ENCODE measurements at regions not wholly inside any gene's neighbourhood (a gene's known extent, or its start where the extent isn't known, plus 50 kb on each side); places are given as distances from the start of the nearest gene placed in this dataset.

- BruUV-seq (replicated peaks) = no TSS peak
- H3K79me1 ChIP-seq (ENCODE audit: low read depth in 1 of 2, low read length in 2 of 2) = no peaks in the 10 kb centered on the region
- H2AFZ ChIP-seq (replicated peaks; ENCODE audit: low read length, poor library complexity) = no peak overlapping the region
- H3K4ac ChIP-seq (ENCODE audit: low read depth, low read length) = no peak overlapping the region
- H3K9me1 ChIP-seq (ENCODE audit: insufficient read depth, low read length) = no peaks in the 10 kb centered on the region
- no peaks in the 10 kb centered on the region for H3K4me1 ChIP-seq (ENCODE audit: control insufficient read depth, insufficient read depth, low read length)
- H4K8ac ChIP-seq (ENCODE audit: low read depth in 2 of 2, low read length in 2 of 2) = no peak overlapping the region
- H3K18ac ChIP-seq (ENCODE audit: low read depth, low read length) = no peak overlapping the region
- H3K36me3 ChIP-seq (ENCODE audit: control insufficient read depth, insufficient read depth, low read length) = no peaks in the 10 kb centered on the region
- H4K91ac ChIP-seq (ENCODE audit: insufficient read depth, low read depth, low read length) = no peak overlapping the region
- no peak overlapping the region for H3K4me2 ChIP-seq (ENCODE audit: low read depth, low read length)
- H2BK120ac ChIP-seq (ENCODE audit: low read depth, low read length) = no peak overlapping the region
- H2BK20ac ChIP-seq (ENCODE audit: low read depth, low read length) = no peak overlapping the region
- in situ Hi-C loops (cut with MboI; ENCODE audit: low sequenced_read_pairs) = no loop called here
- H3K27ac ChIP-seq (ENCODE audit: insufficient read depth, low read length) = no peak overlapping the region
- peaks cover 2% of the 10 kb centered on the region; the same call in 1 of the 2 replicates for H3K9me3 ChIP-seq (ENCODE audit: control insufficient read depth, insufficient read depth, low read length)
- CTCF ChIA-PET = no interaction called here
- no peak overlapping the region for H4K5ac ChIP-seq (ENCODE audit: low read depth, low read length)
- no peak overlapping the region for H3K14ac ChIP-seq (replicated peaks; ENCODE audit: low read depth, low read length)
- no peak overlapping the region for H3K4me3 ChIP-seq (ENCODE audit: insufficient read depth, low read depth, low read length)
- H4K20me1 ChIP-seq (ENCODE audit: insufficient read depth, low read length) = no peaks in the 10 kb centered on the region
- H3K9ac ChIP-seq (ENCODE audit: low read depth, low read length) = no peak overlapping the region
- ATAC-seq (ENCODE audit: low read depth) (no peak), DNase-seq (no peak)
- no peaks in the 10 kb centered on the region for H3K27me3 ChIP-seq (ENCODE audit: control insufficient read depth, insufficient read depth, low read length)
- H2AK9ac ChIP-seq (replicated peaks; ENCODE audit: low read depth, low read length, poor library complexity) = no peak overlapping the region
- no CpG with 5 or more reads among the region's 5 CpGs for WGBS, 2 experiments (ENCODE audit: extremely low coverage in 2 of 2, insufficient read length in 1 of 2)
- no peak overlapping the region for H3K23ac ChIP-seq (ENCODE audit: low read depth, low read length)
- intact Hi-C loops (cut with micrococcal nuclease) = no loop called here
- H2BK5ac ChIP-seq (ENCODE audit: low read depth, low read length, poor library complexity, severe bottlenecking) = no peak overlapping the region
- H2AK5ac ChIP-seq (ENCODE audit: low read depth, low read length) = no peak overlapping the region
- POLR2A ChIA-PET (ENCODE audit: unreplicated experiment) = no interaction called here
- no peak overlapping the region for H3K56ac ChIP-seq (ENCODE audit: extremely low read depth, insufficient read depth, low read length)
- TF ChIP-seq RFX5 (IDR thresholded peaks at IDR 0.05; ENCODE audit: low read depth, low read length) (no peak), RAD21 (IDR thresholded peaks at IDR 0.05; ENCODE audit: low read length) (no peak), CHD1 (IDR thresholded peaks at IDR 0.05; ENCODE audit: low read depth, low read length) (no peak), BHLHE40 (IDR thresholded peaks at IDR 0.05; ENCODE audit: low read depth, low read length) (no peak), POLR2A (IDR thresholded peaks at IDR 0.05; ENCODE audit: low read depth, low read length) (no peak), USF2 (IDR thresholded peaks at IDR 0.05; ENCODE audit: low read depth, low read length) (no peak), MAFK (IDR thresholded peaks at IDR 0.05; ENCODE audit: low read depth, low read length) (no peak), MXI1 (IDR thresholded peaks at IDR 0.05; ENCODE audit: borderline replicate concordance, low read depth, low read length) (no peak), CTCF (conservative IDR thresholded peaks at IDR 0.05; ENCODE audit: low read depth, low read length) (no peak)
- no peak overlapping the region for H2BK15ac ChIP-seq (ENCODE audit: low read depth, low read length)
- dilution Hi-C loops (cut with HindIII; ENCODE audit: low sequenced_read_pairs, unreplicated experiment) = no loop called here
Measured at GRCh38 chr6:23747239-23747638, 378.8 kb upstream of the NRSN1 start.
